IMR-90 (cell line): ENCODE measurements at regions not wholly inside any gene's neighbourhood (a gene's known extent, or its start where the extent isn't known, plus 50 kb on each side); places are given as distances from the start of the nearest gene placed in this dataset.

ENCODE experiments used
- ATAC-seq: fragments of 200-7000 bp; cut with Tn5 transposase; 2 replicates; pipeline ENCODE4 v1.9.1; 2020; ENCODE audit warnings: low read depth, mild to moderate bottlenecking, moderate library complexity
- BruUV-seq: library from RNA; stranded (reverse); fragments of 400-500 nt; replicated peaks from 2 replicates; lab custom pipeline; 2021; lab: Mats Ljungman, UMichigan
- CTCF ChIA-PET: fragments of 300-600 bp; formaldehyde crosslinking; extraction: SDS; loops from one replicate; lab custom pipeline; 2021; ENCODE audit warnings: antibody characterized with exemption; lab: Yijun Ruan, JAX
- POLR2A ChIA-PET: fragments of 300-600 bp; sonication (Branson Sonifier 250); formaldehyde crosslinking; loops from one replicate; lab custom pipeline; 2022; ENCODE audit warnings: antibody characterized with exemption; ENCODE audit not compliant: unreplicated experiment; lab: Charles Lee
- DNase-seq: peaks from one replicate; pipeline ENCODE4 v3.0.0; 2013
- H2AFZ ChIP-seq: replicated peaks from 2 replicates; pipeline ENCODE3; 2013; ENCODE audit warnings: low read length, mild to moderate bottlenecking; ENCODE audit not compliant: poor library complexity
- H2AK5ac ChIP-seq: 2 replicates; pipeline ENCODE4 v1.6.1; 2013; ENCODE audit warnings: low read depth, low read length, inconsistent platforms
- H2AK9ac ChIP-seq: replicated peaks from 2 replicates; pipeline ENCODE3; 2013; ENCODE audit warnings: mild to moderate bottlenecking, low read depth, low read length, moderate library complexity; ENCODE audit not compliant: poor library complexity
- H2BK120ac ChIP-seq: 2 replicates; pipeline ENCODE4 v1.6.1; 2013; ENCODE audit warnings: low read depth, low read length, inconsistent platforms
- H2BK15ac ChIP-seq: 3 replicates; pipeline ENCODE4 v1.6.1; 2013; ENCODE audit warnings: low read depth, low read length, inconsistent platforms
- H2BK20ac ChIP-seq: 2 replicates; pipeline ENCODE4 v1.6.1; 2013; ENCODE audit warnings: low read depth, mild to moderate bottlenecking, inconsistent platforms, low read length, moderate library complexity
- H2BK5ac ChIP-seq: 2 replicates; pipeline ENCODE4 v1.6.1; 2013; ENCODE audit warnings: mild to moderate bottlenecking, low read depth, low read length, inconsistent platforms; ENCODE audit not compliant: poor library complexity, severe bottlenecking
- H3K14ac ChIP-seq: replicated peaks from 2 replicates; pipeline ENCODE4 v1.6.1; 2013; ENCODE audit warnings: low read depth, low read length, inconsistent platforms
- H3K18ac ChIP-seq: 2 replicates; pipeline ENCODE4 v1.6.1; 2013; ENCODE audit warnings: low read depth, low read length, control low read depth
- H3K23ac ChIP-seq: 2 replicates; pipeline ENCODE4 v1.6.1; 2013; ENCODE audit warnings: low read depth, low read length, inconsistent platforms
- H3K27ac ChIP-seq: 2 replicates; pipeline ENCODE4 v1.5.1; 2013; ENCODE audit warnings: mild to moderate bottlenecking, control low read depth, low read length; ENCODE audit not compliant: insufficient read depth
- H3K27me3 ChIP-seq: 2 replicates; pipeline ENCODE4 v1.6.1; 2013; ENCODE audit warnings: low read length; ENCODE audit not compliant: control insufficient read depth, insufficient read depth
- H3K36me3 ChIP-seq: 2 replicates; pipeline ENCODE4 v1.6.1; 2013; ENCODE audit warnings: low read length, mixed read lengths; ENCODE audit not compliant: control insufficient read depth, insufficient read depth
- H3K4ac ChIP-seq: 2 replicates; pipeline ENCODE4 v1.6.1; 2013; ENCODE audit warnings: low read depth, low read length, inconsistent platforms
- H3K4me1 ChIP-seq: 2 replicates; pipeline ENCODE4 v1.6.1; 2013; ENCODE audit warnings: low read length, mixed read lengths; ENCODE audit not compliant: control insufficient read depth, insufficient read depth
- H3K4me2 ChIP-seq: 2 replicates; pipeline ENCODE4 v1.6.1; 2013; ENCODE audit warnings: low read depth, mild to moderate bottlenecking, control low read depth, low read length, moderate library complexity
- H3K4me3 ChIP-seq: 2 replicates; pipeline ENCODE4 v1.5.1; 2013; ENCODE audit warnings: low read depth, mild to moderate bottlenecking, control low read depth, low read length, moderate library complexity; ENCODE audit not compliant: insufficient read depth
- H3K56ac ChIP-seq: 2 replicates; pipeline ENCODE4 v1.6.1; 2013; ENCODE audit warnings: low read length, inconsistent platforms; ENCODE audit not compliant: insufficient read depth; ENCODE audit errors: extremely low read depth
- H3K79me1 ChIP-seq, 2 experiments: 2 replicates each; pipeline ENCODE4 v1.6.1; 2013; ENCODE audit warnings: low read length in 2 of 2, inconsistent platforms in 1 of 2, low read depth in 1 of 2
- H3K9ac ChIP-seq: 2 replicates; pipeline ENCODE4 v1.6.1; 2013; ENCODE audit warnings: low read depth, low read length, control low read depth
- H3K9me1 ChIP-seq: 2 replicates; pipeline ENCODE4 v1.6.1; 2013; ENCODE audit warnings: low read length, inconsistent platforms; ENCODE audit not compliant: insufficient read depth
- H3K9me3 ChIP-seq: 2 replicates; pipeline ENCODE4 v1.6.1; 2013; ENCODE audit warnings: low read length; ENCODE audit not compliant: control insufficient read depth, insufficient read depth
- H4K20me1 ChIP-seq: 2 replicates; pipeline ENCODE4 v1.6.1; 2013; ENCODE audit warnings: low read length, inconsistent platforms; ENCODE audit not compliant: insufficient read depth
- H4K5ac ChIP-seq: 2 replicates; pipeline ENCODE4 v1.6.1; 2013; ENCODE audit warnings: mild to moderate bottlenecking, low read depth, low read length, control low read depth
- H4K8ac ChIP-seq, 2 experiments: 2 replicates each; pipeline ENCODE4 v1.6.1; 2013; ENCODE audit warnings: low read depth in 2 of 2, low read length in 2 of 2, control low read depth in 1 of 2, inconsistent platforms in 1 of 2
- H4K91ac ChIP-seq: 2 replicates; pipeline ENCODE4 v1.6.1; 2013; ENCODE audit warnings: low read depth, low read length, inconsistent platforms; ENCODE audit not compliant: insufficient read depth
- CEBPB ChIP-seq: IDR thresholded peaks from 2 replicates; pipeline ENCODE4 v1.6.1; 2012; ENCODE audit warnings: low read depth, low read length, improper control_type of control experiment
- CHD1 ChIP-seq: IDR thresholded peaks from 2 replicates; pipeline ENCODE4 v1.6.1; 2012; ENCODE audit warnings: low read depth, low read length, improper control_type of control experiment
- CTCF ChIP-seq: conservative IDR thresholded peaks from 2 replicates; pipeline ENCODE4 v1.5.1; 2012; ENCODE audit warnings: mild to moderate bottlenecking, low read depth, low read length, improper control_type of control experiment
- FOS ChIP-seq: fragments of 150-350 bp; IDR thresholded peaks from 2 replicates; pipeline ENCODE4 v1.6.1; 2016; ENCODE audit warnings: low read depth, low read length
- MAZ ChIP-seq: IDR thresholded peaks from 2 replicates; pipeline ENCODE4 v1.6.1; 2012; ENCODE audit warnings: low read depth, mild to moderate bottlenecking, low read length, improper control_type of control experiment, moderate library complexity, borderline replicate concordance
- NFE2L2 ChIP-seq: fragments of 150-350 bp; IDR thresholded peaks from 2 replicates; pipeline ENCODE4 v1.6.1; 2016; ENCODE audit warnings: low read depth, mild to moderate bottlenecking, low read length
- POLR2A ChIP-seq: IDR thresholded peaks from 2 replicates; pipeline ENCODE4 v1.6.1; 2012; ENCODE audit warnings: mild to moderate bottlenecking, low read depth, low read length
- RAD21 ChIP-seq: IDR thresholded peaks from 2 replicates; pipeline ENCODE4 v1.6.1; 2012; ENCODE audit warnings: low read length, improper control_type of control experiment
- RCOR1 ChIP-seq: IDR thresholded peaks from 2 replicates; pipeline ENCODE4 v1.6.1; 2012; ENCODE audit warnings: mild to moderate bottlenecking, low read length, improper control_type of control experiment; ENCODE audit not compliant: insufficient replicate concordance
- RFX5 ChIP-seq: IDR thresholded peaks from 2 replicates; pipeline ENCODE4 v1.8.0; 2012; ENCODE audit warnings: low read depth, mild to moderate bottlenecking, low read length, moderate library complexity
- SMC3 ChIP-seq: fragments of 150-350 bp; IDR thresholded peaks from 2 replicates; pipeline ENCODE4 v1.6.1; 2016; ENCODE audit warnings: low read depth, mild to moderate bottlenecking, antibody characterized with exemption, low read length, moderate library complexity
- USF2 ChIP-seq: fragments of 150-350 bp; IDR thresholded peaks from 2 replicates; pipeline ENCODE4 v1.6.1; 2017; ENCODE audit warnings: mild to moderate bottlenecking, antibody characterized with exemption, low read length, low read depth
- WGBS, 2 experiments: methylation state at CpG; one replicate each; pipeline versions ENCODE4 v1.1.5 to v1.1.7; 2013; ENCODE audit warnings: missing lambda C conversion rate in 2 of 2; ENCODE audit not compliant: insufficient read length in 1 of 2; ENCODE audit errors: extremely low coverage in 2 of 2; 5-methylcytosine and 5-hydroxymethylcytosine counted together
- dilution Hi-C: fragments of 300-500 bp; cut with HindIII; formaldehyde crosslinking; loops from one replicate; pipeline ENCODE4 v1.14.3; 2018; ENCODE audit warnings: low sequenced_read_pairs; ENCODE audit not compliant: unreplicated experiment
- in situ Hi-C: fragments of 300-500 bp; cut with MboI; formaldehyde crosslinking; loops from 3 replicates; pipeline ENCODE4 v1.14.3; 2019; ENCODE audit warnings: low sequenced_read_pairs, inconsistent platforms, mixed read lengths
- intact Hi-C: fragments of 100-400 bp; cut with micrococcal nuclease; formaldehyde crosslinking; loops from 2 replicates; pipeline ENCODE4 v1.10.0; 2022

- Histone ChIP-seq H4K5ac (no peak overlapping the region), H4K8ac (no peak overlapping the region), H3K9me3 (peaks cover 35% of the 10 kb centered on the region), H4K20me1 (no peaks in the 10 kb centered on the region), H3K4me3 (no peak overlapping the region), H3K9ac (no peak overlapping the region), H4K91ac (no peak overlapping the region), H2BK120ac (no peak overlapping the region), H3K27me3 (no peaks in the 10 kb centered on the region), H3K4me2 (no peak overlapping the region), H3K56ac (no peak overlapping the region), H2AFZ (no peak overlapping the region), H2AK9ac (no peak overlapping the region), H3K4ac (no peak overlapping the region), H3K14ac (no peak overlapping the region), H2BK20ac (no peak overlapping the region), H3K23ac (no peak overlapping the region), H3K36me3 (no peaks in the 10 kb centered on the region), H2BK15ac (no peak overlapping the region), H2AK5ac (no peak overlapping the region), H3K18ac (no peak overlapping the region), H3K9me1 (no peaks in the 10 kb centered on the region), H3K79me1 (no peaks in the 10 kb centered on the region), H3K27ac (no peak overlapping the region), H3K4me1 (no peaks in the 10 kb centered on the region), H2BK5ac (no peak overlapping the region)
- WGBS, 2 experiments: no CpG with 5 or more reads among the region's 8 CpGs
- ATAC-seq (no peak), DNase-seq (no peak)
- ChIA-PET CTCF (no interaction called here), POLR2A (no interaction called here)
- no TSS peak for BruUV-seq
- dilution Hi-C loops (no loop called here), in situ Hi-C loops (no loop called here), intact Hi-C loops (no loop called here)
- TF ChIP-seq USF2: no peak
- no peak for TF ChIP-seq MAZ
- no peak for TF ChIP-seq CEBPB
- no peak for TF ChIP-seq CHD1
- TF ChIP-seq RFX5: no peak
- TF ChIP-seq RCOR1: no peak
- TF ChIP-seq POLR2A: no peak
- no peak for TF ChIP-seq RAD21
- TF ChIP-seq SMC3: no peak
- no peak for TF ChIP-seq CTCF
- no peak for TF ChIP-seq FOS
- TF ChIP-seq NFE2L2: no peak
Measured at GRCh38 chr2:4094743-4095142, 391.4 kb downstream of the DCDC2C start.
